OCI-LY3 (cell line): ENCODE measurements at regions not wholly inside any gene's neighbourhood (a gene's known extent, or its start where the extent isn't known, plus 50 kb on each side); places are given as distances from the start of the nearest gene placed in this dataset.

ENCODE experiments used
- CTCF ChIP-seq: fragments of 200-600, 300-600 bp; sonication (generic); IDR thresholded peaks from 2 replicates; pipeline ENCODE4 v1.5.1; 2014; ENCODE audit warnings: antibody characterized with exemption, low read length, low read depth
- EZH2phosphoT487 ChIP-seq: fragments of 200-600 bp; shearing (Covaris generic); IDR thresholded peaks from 2 replicates; pipeline ENCODE4 v1.6.1; 2018; ENCODE audit warnings: antibody characterized with exemption, mixed run types, low read depth

- TF ChIP-seq CTCF (no peak), EZH2phosphoT487 (no peak)
These were observed 204.4 kb upstream of the TMEM72 start for GRCh38 chr10:44706745-44707144.
